Stromal cell of bone marrow (primary cell): ENCODE measurements at regions not wholly inside any gene's neighbourhood (a gene's known extent, or its start where the extent isn't known, plus 50 kb on each side); places are given as distances from the start of the nearest gene placed in this dataset.

ENCODE experiments used
- DNase-seq: peaks from one replicate; pipeline ENCODE4 v3.0.0-alpha.2; 2012; ENCODE audit warnings: low read depth

DNA sequence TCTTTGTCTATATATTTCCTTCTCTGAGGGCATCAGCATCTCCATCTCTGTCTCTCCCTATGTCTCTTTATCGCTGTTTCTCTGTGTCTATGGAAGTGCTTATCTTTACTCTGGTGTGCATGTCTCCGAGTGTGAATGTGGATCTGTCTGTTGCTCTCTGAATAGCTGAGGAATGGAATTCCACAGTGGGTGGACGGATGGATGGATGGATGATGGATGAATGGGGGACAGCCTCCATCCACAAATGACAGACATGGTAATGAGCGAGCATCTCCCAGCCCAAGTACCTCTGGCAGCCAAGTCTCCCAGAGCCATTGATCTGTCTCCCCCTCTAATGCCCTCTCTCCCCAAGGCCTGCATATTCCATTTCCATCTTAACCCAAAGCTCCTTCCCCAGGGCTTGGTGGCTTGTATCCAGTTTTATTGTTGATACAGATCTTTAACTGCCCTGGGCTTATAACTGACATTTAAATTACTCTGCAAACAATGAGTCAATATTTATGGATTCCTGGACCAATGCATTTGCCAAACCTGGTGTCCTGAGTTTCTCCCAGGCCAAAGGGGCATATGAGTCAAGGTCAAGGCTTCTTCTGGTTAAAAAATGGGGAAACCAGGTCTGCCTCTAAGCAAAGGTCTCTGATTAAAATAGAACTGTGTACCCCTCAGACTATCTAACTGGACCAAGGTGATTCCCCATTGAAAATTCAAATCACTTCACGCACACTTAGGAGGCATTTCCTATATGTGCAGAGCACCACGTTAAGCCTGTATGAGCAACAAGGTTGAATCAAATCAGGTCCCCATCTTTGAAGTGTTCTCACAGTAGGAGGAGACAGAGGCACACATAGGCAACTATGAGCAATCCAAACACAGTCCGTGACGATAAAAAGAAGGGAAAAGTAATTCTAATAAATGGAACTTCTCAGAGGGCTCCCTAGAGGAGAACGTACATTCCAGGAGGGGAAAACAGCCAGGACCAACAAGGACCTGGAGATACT is 109.9 kb downstream of the TLE3 start:
- no peak for DNase-seq

- DNase-seq = no peak
Observed at GRCh38 chr15:69988541-69989225, 109.0 kb downstream of the TLE3 start.

DNA sequence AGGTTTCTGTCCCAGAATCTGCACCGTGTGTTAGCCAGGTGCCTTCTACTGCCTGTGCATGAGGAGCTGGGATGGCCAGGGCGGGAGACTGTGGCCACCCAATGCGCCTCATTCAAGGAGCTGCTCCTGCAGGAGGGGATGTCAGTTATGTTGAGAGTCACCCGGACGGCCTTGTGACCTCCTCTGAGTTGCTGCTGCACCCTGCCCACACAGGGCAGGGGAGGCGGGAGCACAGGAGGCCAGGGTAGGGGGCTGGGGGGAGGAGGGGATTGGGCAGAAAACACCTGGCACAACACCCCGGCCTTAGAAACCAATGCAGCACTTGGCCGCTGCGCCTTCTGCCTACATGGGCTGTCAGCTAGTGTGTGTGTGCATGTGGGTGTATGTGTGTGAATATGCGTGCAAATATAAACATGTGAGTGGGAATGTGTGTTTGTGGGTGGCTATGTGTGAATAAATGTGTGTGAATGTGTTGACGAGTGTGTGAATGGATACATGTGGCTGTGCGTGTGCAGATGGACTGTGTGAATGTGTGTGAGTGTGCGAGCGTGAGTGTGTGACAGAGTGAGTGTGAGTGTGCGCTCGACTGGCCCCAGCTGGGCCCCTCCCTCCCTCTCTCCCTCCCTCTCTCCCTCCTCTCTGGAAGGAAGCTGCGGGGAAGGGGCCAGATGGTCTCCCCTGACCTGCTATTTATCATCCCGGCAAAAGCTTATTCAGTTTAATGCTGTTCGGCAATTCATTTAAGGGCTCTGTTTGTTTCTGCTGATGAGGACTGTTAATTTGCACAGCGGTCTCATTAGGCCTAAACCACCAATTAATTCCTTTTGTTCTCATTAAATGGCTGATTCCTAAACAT is 106.9 kb downstream of the TLE3 start:
- no peak for DNase-seq

DNA sequence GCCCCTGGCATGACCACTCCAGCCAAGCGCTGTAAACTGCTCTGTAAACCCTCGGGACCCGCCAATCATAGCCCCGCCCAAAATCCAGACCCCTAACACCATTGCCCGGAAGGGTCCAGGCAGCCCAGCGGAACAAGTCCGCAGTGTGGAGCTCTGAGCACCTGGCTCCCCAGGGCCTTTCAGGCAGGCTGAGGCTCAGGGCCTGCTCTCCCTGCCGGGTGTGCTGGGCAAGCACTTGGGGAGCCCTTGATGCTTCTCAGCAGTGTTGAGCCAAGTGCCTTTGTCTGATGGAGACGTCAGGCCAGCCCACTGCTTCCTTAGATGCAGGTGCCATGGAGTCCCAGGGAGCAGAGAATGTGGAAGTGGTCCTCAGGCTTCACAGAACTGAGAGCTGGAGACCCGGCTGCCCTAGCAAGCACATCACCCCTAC is 106.2 kb downstream of the TLE3 start:
- DNase-seq = no peak

GRCh38 chr15:69992348-69992747 is 105.4 kb downstream of the TLE3 start:
- no peak for DNase-seq

DNA sequence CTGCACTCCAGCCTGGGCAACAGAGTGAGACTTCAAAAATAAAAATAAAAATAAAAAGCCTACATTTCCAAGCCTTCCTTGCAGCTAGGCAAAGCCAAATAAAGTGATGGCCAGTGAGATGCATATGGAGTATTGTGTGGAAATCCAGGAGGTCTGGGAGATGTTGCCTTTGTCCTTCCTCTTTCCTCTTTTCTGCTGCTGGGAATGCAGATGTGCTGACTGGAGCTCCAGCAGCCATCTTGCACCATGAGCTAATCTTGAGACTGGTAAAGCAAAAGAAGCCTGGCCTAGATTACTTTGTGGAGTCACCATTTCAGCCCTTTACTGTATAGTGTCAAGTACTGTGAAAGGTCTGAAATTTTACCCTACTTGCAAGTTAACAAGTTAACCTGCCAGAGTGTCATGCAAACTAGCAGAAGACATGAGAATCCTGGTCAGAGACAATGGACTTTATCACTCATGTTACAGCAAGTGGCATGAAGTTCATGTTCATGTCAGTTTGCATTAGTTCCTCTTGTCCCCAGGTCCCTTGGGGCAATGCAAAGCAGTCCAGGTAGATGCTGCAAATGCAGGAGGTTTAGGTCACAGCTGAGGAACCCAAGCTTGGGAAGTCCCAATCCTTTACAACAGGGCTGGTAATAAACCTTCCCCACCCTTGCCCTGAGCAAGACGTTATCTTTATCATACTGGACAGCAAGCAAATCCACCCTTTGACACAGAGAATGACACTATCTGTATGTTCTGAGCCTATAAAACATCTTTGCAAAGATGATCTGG is 103.1 kb downstream of the TLE3 start:
- no peak for DNase-seq

- DNase-seq = no peak
Observed at GRCh38 chr15:69996321-69997160, 101.2 kb downstream of the TLE3 start.

DNA sequence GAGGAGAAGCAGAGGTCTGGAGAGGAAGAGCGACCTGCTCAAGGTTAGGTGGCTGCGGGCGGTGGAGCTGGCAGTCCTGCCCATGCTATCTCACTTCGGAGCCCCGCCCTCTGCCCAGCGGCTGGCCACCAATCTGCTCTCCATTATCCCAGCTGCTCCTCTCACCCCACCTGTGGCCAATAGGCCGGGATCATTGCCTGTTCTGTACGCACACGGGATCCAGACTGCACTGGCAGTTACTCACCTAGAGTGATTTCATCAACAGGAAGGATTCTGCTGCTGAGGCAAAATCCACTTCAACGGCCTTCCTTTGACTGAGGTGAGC is 100.6 kb downstream of the TLE3 start:
- DNase-seq = no peak
